HPDE6-E6E7 (cell line): ENCODE measurements at regions not wholly inside any gene's neighbourhood (a gene's known extent, or its start where the extent isn't known, plus 50 kb on each side); places are given as distances from the start of the nearest gene placed in this dataset.
A peak's percentile ranks its signal among the peaks of the same experiment; 100 is the strongest.
"Not testable (repeated sequence)": the region's sequence is repeated elsewhere in the genome, so short reads cannot be mapped to it uniquely, and the experiment has no call there.

Source experiments
- DNase-seq: peaks from one replicate; pipeline ENCODE4 v3.0.0; 2011; ENCODE audit warnings: missing footprints; ENCODE audit errors: extremely low spot score

GRCh38 chr2:180607514-180608049, 372.8 kb upstream of the UBE2E3 start:
- no peak for DNase-seq

- peak; percentile 13 for DNase-seq
These were observed 376.3 kb upstream of the UBE2E3 start for GRCh38 chr2:180604077-180604476.

- DNase-seq = no peak
These were observed 379.4 kb upstream of the UBE2E3 start for GRCh38 chr2:180601016-180601415.

- DNase-seq = no peak
These were observed 380.6 kb upstream of the UBE2E3 start for GRCh38 chr2:180599804-180600203.

- no peak for DNase-seq
These were observed 383.2 kb upstream of the UBE2E3 start for GRCh38 chr2:180597179-180597578.

- no peak for DNase-seq
These were observed 384.0 kb upstream of the UBE2E3 start for GRCh38 chr2:180596453-180596852.

GRCh38 chr2:180591947-180592346, 388.5 kb upstream of the UBE2E3 start:
- DNase-seq = no peak

GRCh38 chr2:180591093-180591781, 389.2 kb upstream of the UBE2E3 start:
- not testable (repeated sequence) for DNase-seq

- no peak for DNase-seq
These were observed 396.8 kb upstream of the UBE2E3 start for GRCh38 chr2:180583441-180584140.

GRCh38 chr2:180579388-180579787, 401.0 kb upstream of the UBE2E3 start:
- no peak for DNase-seq

GRCh38 chr2:180578441-180578840, 402.0 kb upstream of the UBE2E3 start:
- DNase-seq = no peak

- no peak for DNase-seq
These were observed 402.8 kb upstream of the UBE2E3 start for GRCh38 chr2:180577567-180577966.

- DNase-seq = peak; percentile 56
These were observed 406.5 kb upstream of the UBE2E3 start for GRCh38 chr2:180573951-180574350.

GRCh38 chr2:180572346-180572745, 408.1 kb upstream of the UBE2E3 start:
- no peak for DNase-seq

- no peak for DNase-seq
These were observed 408.8 kb upstream of the UBE2E3 start for GRCh38 chr2:180571559-180571958.

GRCh38 chr2:180570864-180571263, 409.5 kb upstream of the UBE2E3 start:
- DNase-seq = no peak

- no peak for DNase-seq
These were observed 416.4 kb upstream of the UBE2E3 start for GRCh38 chr2:180564051-180564450.

- DNase-seq = no peak
These were observed 418.0 kb upstream of the UBE2E3 start for GRCh38 chr2:180562378-180562777.

- no peak for DNase-seq
These were observed 420.6 kb upstream of the UBE2E3 start for GRCh38 chr2:180559771-180560170.

- no peak for DNase-seq
These were observed 421.4 kb upstream of the UBE2E3 start for GRCh38 chr2:180559038-180559437.

- no peak for DNase-seq
These were observed 424.9 kb upstream of the UBE2E3 start for GRCh38 chr2:180555391-180555965.

- DNase-seq = no peak
These were observed 426.1 kb upstream of the UBE2E3 start for GRCh38 chr2:180554330-180554729.
